IPS-20b (cell line): ENCODE measurements at regions not wholly inside any gene's neighbourhood (a gene's known extent, or its start where the extent isn't known, plus 50 kb on each side); places are given as distances from the start of the nearest gene placed in this dataset.

Experiments used
- H3K27ac ChIP-seq: one replicate; pipeline ENCODE4 v1.5.1; 2013; ENCODE audit warnings: low read length
- H3K27me3 ChIP-seq: 2 replicates; pipeline ENCODE4 v1.6.1; 2013; ENCODE audit warnings: mild to moderate bottlenecking, low read length, inconsistent platforms; ENCODE audit not compliant: insufficient read depth
- H3K36me3 ChIP-seq: 2 replicates; pipeline ENCODE4 v1.6.1; 2013; ENCODE audit warnings: low read depth, mild to moderate bottlenecking, inconsistent platforms, low read length, moderate library complexity; ENCODE audit not compliant: insufficient read depth
- H3K4me1 ChIP-seq: 2 replicates; pipeline ENCODE4 v1.6.1; 2013; ENCODE audit warnings: mild to moderate bottlenecking, control low read depth, inconsistent platforms, low read length, moderate library complexity; ENCODE audit not compliant: insufficient read depth
- H3K4me3 ChIP-seq: 2 replicates; pipeline ENCODE4 v1.5.1; 2013; ENCODE audit warnings: mild to moderate bottlenecking, low read length, inconsistent platforms
- H3K9ac ChIP-seq: 2 replicates; pipeline ENCODE4 v1.6.1; 2013; ENCODE audit warnings: low read depth, mild to moderate bottlenecking, inconsistent platforms, low read length, moderate library complexity
- H3K9me3 ChIP-seq: 2 replicates; pipeline ENCODE4 v1.6.1; 2013; ENCODE audit warnings: mild to moderate bottlenecking, low read depth, low read length, inconsistent platforms; ENCODE audit not compliant: insufficient read depth

GRCh38 chr2:160870729-160871465 is 289.3 kb upstream of the TANK start:
- Histone ChIP-seq H3K36me3 (no peaks in the 10 kb centered on the region), H3K9ac (no peak overlapping the region), H3K27ac (no peak overlapping the region), H3K4me1 (no peaks in the 10 kb centered on the region), H3K4me3 (no peak overlapping the region), H3K9me3 (no peaks in the 10 kb centered on the region), H3K27me3 (no peaks in the 10 kb centered on the region)

DNA sequence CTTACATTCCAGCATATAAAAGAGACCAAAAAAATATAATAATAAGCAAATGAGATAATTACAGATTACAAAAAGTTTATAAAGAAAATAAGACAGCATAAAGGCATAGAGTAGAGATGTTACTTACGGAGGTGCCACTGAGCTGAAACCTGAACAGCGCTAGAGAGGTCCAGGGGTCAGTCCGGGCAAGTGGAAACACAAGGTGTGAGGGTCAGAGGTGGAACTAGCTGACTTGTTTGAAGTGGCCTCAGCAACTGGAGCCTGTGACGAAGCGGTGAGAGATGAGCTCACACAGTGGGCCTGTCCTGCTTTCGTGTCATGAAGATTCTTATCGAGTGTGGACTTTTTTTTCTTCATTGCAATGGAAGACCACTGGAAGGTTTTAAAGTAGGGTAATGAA is 288.3 kb upstream of the TANK start:
- Histone ChIP-seq H3K9ac (no peak overlapping the region), H3K4me3 (no peak overlapping the region), H3K36me3 (no peaks in the 10 kb centered on the region), H3K27ac (no peak overlapping the region), H3K4me1 (no peaks in the 10 kb centered on the region), H3K27me3 (no peaks in the 10 kb centered on the region), H3K9me3 (no peaks in the 10 kb centered on the region)

DNA sequence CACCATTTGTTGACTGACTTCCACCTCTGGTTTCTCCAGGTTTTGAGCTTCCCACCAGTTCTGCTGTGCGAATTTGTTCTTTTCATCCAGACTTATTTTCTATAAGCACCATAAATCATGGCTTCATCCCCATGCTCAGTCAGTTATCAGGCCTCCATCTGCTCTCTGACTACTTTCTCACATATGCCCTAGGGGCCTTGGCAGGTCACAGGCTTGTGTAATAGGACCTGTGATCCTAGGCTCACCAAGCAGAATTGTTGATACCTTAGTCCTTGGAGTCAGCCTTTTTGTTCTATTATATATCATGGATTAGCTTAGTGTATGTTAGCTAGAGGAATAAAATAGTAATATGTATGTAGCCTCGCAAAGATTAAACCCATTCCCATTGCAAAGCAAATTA is 284.2 kb upstream of the TANK start:
- H3K4me3 ChIP-seq: no peak overlapping the region
- H3K9me3 ChIP-seq: no peaks in the 10 kb centered on the region
- no peak overlapping the region for H3K27ac ChIP-seq
- no peak overlapping the region for H3K9ac ChIP-seq
- no peaks in the 10 kb centered on the region for H3K4me1 ChIP-seq
- H3K36me3 ChIP-seq: no peaks in the 10 kb centered on the region
- H3K27me3 ChIP-seq: no peaks in the 10 kb centered on the region

GRCh38 chr2:160876765-160877164 is 283.5 kb upstream of the TANK start:
- Histone ChIP-seq H3K4me1 (no peaks in the 10 kb centered on the region), H3K27ac (no peak overlapping the region), H3K4me3 (no peak overlapping the region), H3K9me3 (no peaks in the 10 kb centered on the region), H3K27me3 (no peaks in the 10 kb centered on the region), H3K9ac (no peak overlapping the region), H3K36me3 (no peaks in the 10 kb centered on the region)

GRCh38 chr2:160878618-160879017 is 281.6 kb upstream of the TANK start:
- Histone ChIP-seq H3K4me1 (no peaks in the 10 kb centered on the region), H3K4me3 (no peak overlapping the region), H3K9ac (no peak overlapping the region), H3K27me3 (no peaks in the 10 kb centered on the region), H3K27ac (no peak overlapping the region), H3K9me3 (no peaks in the 10 kb centered on the region), H3K36me3 (no peaks in the 10 kb centered on the region)

DNA sequence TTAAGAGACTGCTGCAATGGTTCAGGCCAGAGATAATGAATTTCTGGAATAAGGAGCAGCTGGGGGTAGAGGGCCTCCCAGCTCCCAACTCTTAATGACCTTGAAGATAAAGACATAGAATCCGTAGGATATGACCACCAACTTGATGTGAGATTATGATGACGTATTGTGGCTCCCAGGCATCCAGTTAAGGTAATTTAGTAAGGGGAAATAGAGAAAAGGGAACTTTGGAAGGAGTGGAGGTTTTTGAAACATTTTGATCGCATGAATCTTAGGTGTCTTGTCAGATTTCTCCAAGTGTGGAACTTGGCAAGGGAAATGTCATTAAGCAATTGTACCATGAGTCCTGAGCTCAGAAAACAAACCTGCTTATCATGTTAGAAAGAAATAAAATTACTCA is 277.3 kb upstream of the TANK start:
- no peaks in the 10 kb centered on the region for H3K9me3 ChIP-seq
- no peak overlapping the region for H3K4me3 ChIP-seq
- H3K9ac ChIP-seq: no peak overlapping the region
- no peaks in the 10 kb centered on the region for H3K27me3 ChIP-seq
- H3K27ac ChIP-seq: no peak overlapping the region
- no peaks in the 10 kb centered on the region for H3K36me3 ChIP-seq
- H3K4me1 ChIP-seq: no peaks in the 10 kb centered on the region

DNA sequence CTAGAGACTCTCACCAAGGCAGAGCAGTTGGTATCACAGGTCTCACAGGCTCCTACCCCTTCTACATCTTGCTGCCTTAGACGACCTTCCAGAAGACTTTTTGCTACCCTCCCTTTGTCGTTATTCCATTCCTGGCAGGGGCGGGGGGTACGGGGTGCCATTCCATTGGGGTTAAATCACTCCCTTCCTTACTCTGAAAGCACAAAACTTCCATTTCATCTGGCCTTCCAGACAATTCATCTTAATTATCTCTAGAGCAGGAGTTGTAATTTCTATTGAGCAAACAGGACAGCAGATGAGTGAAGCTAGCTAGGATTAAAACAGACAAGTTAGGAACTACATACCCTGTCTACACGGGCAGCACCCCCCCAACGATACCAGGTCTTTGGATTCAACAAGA is 276.2 kb upstream of the TANK start:
- Histone ChIP-seq H3K27me3 (no peaks in the 10 kb centered on the region), H3K4me1 (no peaks in the 10 kb centered on the region), H3K27ac (no peak overlapping the region), H3K36me3 (no peaks in the 10 kb centered on the region), H3K9me3 (no peaks in the 10 kb centered on the region), H3K9ac (no peak overlapping the region), H3K4me3 (no peak overlapping the region)

GRCh38 chr2:160889439-160890170 is 270.6 kb upstream of the TANK start:
- H3K27ac ChIP-seq: no peak overlapping the region
- no peaks in the 10 kb centered on the region for H3K36me3 ChIP-seq
- H3K4me1 ChIP-seq: no peaks in the 10 kb centered on the region
- H3K4me3 ChIP-seq: no peak overlapping the region
- H3K27me3 ChIP-seq: no peaks in the 10 kb centered on the region
- no peak overlapping the region for H3K9ac ChIP-seq
- H3K9me3 ChIP-seq: no peaks in the 10 kb centered on the region

GRCh38 chr2:160890667-160891352 is 269.4 kb upstream of the TANK start:
- H3K4me3 ChIP-seq: no peak overlapping the region
- H3K27ac ChIP-seq: no peak overlapping the region
- no peaks in the 10 kb centered on the region for H3K4me1 ChIP-seq
- no peak overlapping the region for H3K9ac ChIP-seq
- H3K36me3 ChIP-seq: no peaks in the 10 kb centered on the region
- H3K9me3 ChIP-seq: peaks cover under 1% of the 10 kb centered on the region; the same call in 1 of the 2 replicates
- H3K27me3 ChIP-seq: no peaks in the 10 kb centered on the region

GRCh38 chr2:160891353-160891740 is 268.9 kb upstream of the TANK start:
- H3K9ac ChIP-seq: no peak overlapping the region
- no peaks in the 10 kb centered on the region for H3K4me1 ChIP-seq
- no peak overlapping the region for H3K4me3 ChIP-seq
- no peaks in the 10 kb centered on the region for H3K27me3 ChIP-seq
- H3K27ac ChIP-seq: no peak overlapping the region
- H3K9me3 ChIP-seq: peaks cover 3% of the 10 kb centered on the region; the same call in 1 of the 2 replicates
- H3K36me3 ChIP-seq: no peaks in the 10 kb centered on the region

- Histone ChIP-seq H3K27ac (no peak overlapping the region), H3K9ac (no peak overlapping the region), H3K27me3 (no peaks in the 10 kb centered on the region)
Observed at GRCh38 chr2:160892204-160892603, 268.0 kb upstream of the TANK start.

DNA sequence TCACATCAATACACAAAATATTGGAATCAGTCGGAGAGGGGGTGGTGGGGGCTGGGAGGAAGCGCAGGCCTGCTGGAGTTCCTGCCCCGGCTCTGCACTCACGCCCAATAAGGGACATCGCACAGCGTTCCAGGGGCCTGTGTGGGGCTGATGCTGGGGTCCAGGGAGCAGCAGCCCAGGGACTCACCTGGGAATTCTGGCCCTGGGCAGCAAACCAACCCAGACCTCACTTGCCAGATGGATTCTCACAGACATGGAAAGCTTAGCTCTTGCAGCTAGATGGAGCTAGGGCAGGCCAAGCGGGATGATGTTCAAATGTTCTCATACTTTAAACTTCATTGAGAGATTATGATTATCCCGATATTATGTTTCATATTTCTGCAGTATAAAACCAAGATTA is 266.6 kb upstream of the TANK start:
- Histone ChIP-seq H3K27ac (no peak overlapping the region), H3K9ac (no peak overlapping the region), H3K36me3 (no peaks in the 10 kb centered on the region), H3K4me1 (no peaks in the 10 kb centered on the region), H3K4me3 (no peak overlapping the region), H3K27me3 (no peaks in the 10 kb centered on the region), H3K9me3 (peaks cover 3% of the 10 kb centered on the region; the same call in 1 of the 2 replicates)

More at GRCh38 chr2:160892204-160892603, 268.0 kb upstream of the TANK start:
- peaks cover 3% of the 10 kb centered on the region; the same call in 1 of the 2 replicates for H3K9me3 ChIP-seq
- H3K4me3 ChIP-seq: no peak overlapping the region
- no peaks in the 10 kb centered on the region for H3K4me1 ChIP-seq
- no peaks in the 10 kb centered on the region for H3K36me3 ChIP-seq
